ENCODE measurements at regions not wholly inside any gene's neighbourhood (a gene's known extent, or its start where the extent isn't known, plus 50 kb on each side); places are given as distances from the start of the nearest gene placed in this dataset.
"Not testable (repeated sequence)": the region's sequence is repeated elsewhere in the genome, so short reads cannot be mapped to it uniquely, and the experiment has no call there.

DNA sequence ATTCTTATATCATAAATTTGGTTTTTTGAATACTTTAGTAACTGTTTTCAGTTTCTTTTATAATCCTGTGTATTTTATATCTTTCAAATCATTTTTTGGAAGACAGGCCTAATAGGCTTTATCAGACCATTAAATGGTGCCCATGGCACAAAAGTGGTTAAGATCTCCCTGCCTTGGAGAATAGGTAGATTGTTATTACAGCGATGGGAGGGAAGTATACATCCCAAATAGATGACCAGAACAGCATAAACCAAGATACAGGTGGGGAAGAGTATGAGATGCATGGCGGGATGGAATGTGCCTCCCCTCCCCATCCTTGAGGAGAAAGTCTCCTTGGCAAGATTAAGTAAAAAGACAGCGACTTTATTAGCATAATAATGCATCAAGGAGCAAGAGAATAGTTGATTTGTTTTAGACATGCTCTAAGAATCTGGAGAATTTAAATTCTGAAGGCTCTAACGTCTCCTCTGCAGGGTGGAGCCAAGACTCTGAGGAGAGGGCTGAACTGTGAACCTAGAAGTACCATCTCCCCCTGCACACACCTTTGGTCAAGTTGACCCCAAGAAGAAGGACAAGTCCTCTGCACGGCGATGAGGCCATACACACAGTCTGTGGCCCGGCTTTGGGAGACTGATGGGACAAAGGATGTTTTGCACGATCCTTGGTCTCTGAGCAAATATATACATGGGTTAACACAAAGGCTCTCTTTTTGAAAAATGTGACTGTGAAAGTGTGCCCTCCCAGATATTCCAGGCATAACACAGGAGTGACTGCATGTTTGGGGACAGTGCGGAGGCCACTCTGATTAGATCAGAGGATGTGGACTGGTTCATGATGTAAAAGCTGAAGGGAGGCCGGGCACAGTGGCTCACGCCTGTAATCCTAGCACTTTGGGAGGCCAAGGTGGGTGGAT, 61.1 kb upstream of the SLC35C1 start:
- no peak for DNase-seq (ENCODE audit: low read depth)
- H3K4me3 ChIP-seq (ENCODE audit: low read length) = no peak overlapping the region
- TF ChIP-seq CTCF (IDR thresholded peaks at IDR 0.05; ENCODE audit: insufficient read depth, low read depth, low read length, missing control alignments) = no peak

- H3K4me3 ChIP-seq (ENCODE audit: low read length) = no peak overlapping the region
- DNase-seq (ENCODE audit: low read depth) = no peak
- TF ChIP-seq CTCF (IDR thresholded peaks at IDR 0.05; ENCODE audit: insufficient read depth, low read depth, low read length, missing control alignments) = no peak
Observed at GRCh38 chr11:45741582-45741981, 63.4 kb upstream of the SLC35C1 start.

DNA sequence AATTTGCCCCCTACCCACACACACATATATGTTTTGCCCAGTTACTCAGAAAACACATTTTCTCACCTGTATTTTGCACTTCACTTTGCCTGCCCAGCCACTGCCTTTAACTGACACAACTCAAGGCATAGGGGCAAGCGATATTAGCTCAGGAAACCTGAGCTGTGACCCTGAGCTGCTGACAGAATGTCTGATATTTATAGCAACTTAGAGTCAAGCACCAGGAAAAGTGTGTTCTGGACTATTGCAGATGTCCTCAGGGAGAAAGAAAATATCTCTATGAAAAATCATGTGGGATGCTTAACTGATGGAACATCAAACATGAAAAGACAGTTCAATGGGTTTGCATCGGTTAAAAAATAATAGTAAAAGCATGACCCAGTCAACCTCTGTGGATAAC, 63.9 kb upstream of the SLC35C1 start:
- no peak overlapping the region for H3K4me3 ChIP-seq (ENCODE audit: low read length)
- TF ChIP-seq CTCF (IDR thresholded peaks at IDR 0.05; ENCODE audit: insufficient read depth, low read depth, low read length, missing control alignments) = no peak
- no peak for DNase-seq (ENCODE audit: low read depth)

GRCh38 chr11:45739866-45740265, 65.1 kb upstream of the SLC35C1 start:
- no peak overlapping the region for H3K4me3 ChIP-seq (ENCODE audit: low read length)
- TF ChIP-seq CTCF (IDR thresholded peaks at IDR 0.05; ENCODE audit: insufficient read depth, low read depth, low read length, missing control alignments) = no peak
- DNase-seq (ENCODE audit: low read depth) = no peak

DNA sequence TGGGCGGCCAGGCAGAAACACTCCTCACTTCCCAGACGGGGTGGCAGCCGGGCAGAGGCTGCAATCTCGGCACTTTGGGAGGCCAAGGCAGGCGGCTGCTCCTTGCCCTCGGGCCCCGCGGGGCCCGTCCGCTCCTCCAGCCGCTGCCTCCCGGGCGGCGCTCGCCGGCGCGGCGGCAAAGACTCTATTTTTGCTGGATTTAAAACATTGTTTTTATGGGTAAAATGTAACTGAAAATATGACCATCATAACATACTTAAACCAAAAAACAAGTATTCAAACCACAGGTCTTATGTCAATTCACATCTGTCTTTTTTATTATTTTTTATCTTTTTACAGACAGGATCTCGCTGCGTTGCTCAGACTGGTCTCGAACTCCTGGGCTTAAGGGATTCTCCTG, 65.9 kb upstream of the SLC35C1 start:
- not testable (repeated sequence) for DNase-seq (ENCODE audit: low read depth)

GRCh38 chr11:45738194-45738593, 66.8 kb upstream of the SLC35C1 start:
- H3K4me3 ChIP-seq (ENCODE audit: low read length); DNase-seq (ENCODE audit: low read depth): not testable (repeated sequence)

More for the DNA sequence above, 65.9 kb upstream of the SLC35C1 start:
- H3K4me3 ChIP-seq (ENCODE audit: low read length) = not testable (repeated sequence)

DNA sequence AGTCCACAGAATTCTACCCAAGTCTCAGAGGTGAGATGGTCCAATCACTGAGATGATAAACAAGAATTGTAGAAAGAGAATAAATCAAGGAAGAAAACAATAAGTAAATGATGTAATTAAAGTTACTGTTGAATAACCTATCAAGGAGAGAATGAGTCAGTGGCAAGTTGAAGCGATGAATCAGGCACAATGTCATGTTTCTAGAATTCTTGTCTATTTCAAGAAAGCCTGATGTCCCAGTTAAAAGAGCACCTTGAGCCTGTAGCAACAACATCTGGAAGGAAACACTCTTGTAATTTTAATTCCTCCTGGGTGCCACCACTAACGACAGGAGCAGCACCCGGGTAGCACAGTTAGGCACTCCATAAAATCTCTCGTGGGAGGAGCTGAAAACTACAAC, 67.9 kb upstream of the SLC35C1 start:
- peak; percentile 93 for DNase-seq (ENCODE audit: low read depth)
- no peak overlapping the region for H3K4me3 ChIP-seq (ENCODE audit: low read length)
- no peak for TF ChIP-seq CTCF (IDR thresholded peaks at IDR 0.05; ENCODE audit: insufficient read depth, low read depth, low read length, missing control alignments)

DNA sequence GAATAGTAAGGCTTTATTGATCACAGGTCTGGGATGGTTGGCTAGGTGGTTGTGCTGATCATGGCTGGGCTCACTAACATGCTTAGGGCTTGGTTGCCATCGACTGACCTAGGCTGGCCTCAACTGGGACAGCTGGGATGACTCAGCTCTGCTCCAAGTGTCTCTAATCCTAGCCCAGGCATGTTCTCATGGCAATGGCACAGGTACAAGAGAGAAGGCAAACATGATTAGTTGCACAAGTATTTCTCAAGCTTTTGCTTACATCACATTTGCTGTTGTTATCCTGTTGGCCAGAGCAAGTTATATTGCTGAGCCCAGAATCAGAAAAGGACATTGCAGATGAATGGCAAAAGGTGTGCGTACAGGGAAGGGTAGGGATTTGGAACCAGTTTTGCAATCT, 68.5 kb upstream of the SLC35C1 start:
- DNase-seq (ENCODE audit: low read depth) = peak; percentile 98
- H3K4me3 ChIP-seq (ENCODE audit: low read length) = no peak overlapping the region
- no peak for TF ChIP-seq CTCF (IDR thresholded peaks at IDR 0.05; ENCODE audit: insufficient read depth, low read depth, low read length, missing control alignments)
